ENCODE measurements at regions not wholly inside any gene's neighbourhood (a gene's known extent, or its start where the extent isn't known, plus 50 kb on each side); places are given as distances from the start of the nearest gene placed in this dataset.

- TF ChIP-seq POLR2A (IDR thresholded peaks at IDR 0.05), result no peak
- TF ChIP-seq CTCF (IDR thresholded peaks at IDR 0.05), result no peak
- no peak for TF ChIP-seq POLR2AphosphoS5 (IDR thresholded peaks at IDR 0.05)
- TF ChIP-seq EP300 (IDR thresholded peaks at IDR 0.05), result no peak
These were observed 59.0 kb upstream of the SPRED2 start for GRCh38 chr2:65491381-65491905.

Data from gastroesophageal sphincter (tissue), 3 donors.